ENCODE measurements at regions not wholly inside any gene's neighbourhood (a gene's known extent, or its start where the extent isn't known, plus 50 kb on each side); places are given as distances from the start of the nearest gene placed in this dataset.

GRCh38 chr18:45549290-45549689 is 66.0 kb upstream of the SLC14A2 start:
- no peak overlapping the region for H3K56ac ChIP-seq (ENCODE audit: extremely low read depth, insufficient read depth, low read length)
- no peak overlapping the region for H2BK15ac ChIP-seq (ENCODE audit: low read depth, low read length)
- in situ Hi-C loops (cut with MboI; ENCODE audit: low sequenced_read_pairs) (no loop called here), intact Hi-C loops (cut with micrococcal nuclease) (no loop called here), dilution Hi-C loops (cut with HindIII; ENCODE audit: low sequenced_read_pairs, unreplicated experiment) (no loop called here)
- H3K27me3 ChIP-seq (ENCODE audit: control insufficient read depth, insufficient read depth, low read length), result peaks cover 9% of the 10 kb centered on the region; the same call in 1 of the 2 replicates
- POLR2A ChIA-PET (ENCODE audit: unreplicated experiment), result no interaction called here
- H4K8ac ChIP-seq (ENCODE audit: low read depth in 2 of 2, low read length in 2 of 2), result no peak overlapping the region
- H3K4me3 ChIP-seq (ENCODE audit: insufficient read depth, low read depth, low read length), result no peak overlapping the region
- no peak overlapping the region for H2BK120ac ChIP-seq (ENCODE audit: low read depth, low read length)
- H3K4ac ChIP-seq (ENCODE audit: low read depth, low read length), result no peak overlapping the region
- H3K36me3 ChIP-seq (ENCODE audit: control insufficient read depth, insufficient read depth, low read length), result no peaks in the 10 kb centered on the region
- no peaks in the 10 kb centered on the region for H3K9me1 ChIP-seq (ENCODE audit: insufficient read depth, low read length)
- no peak overlapping the region for H2AK9ac ChIP-seq (replicated peaks; ENCODE audit: low read depth, low read length, poor library complexity)
- H2BK20ac ChIP-seq (ENCODE audit: low read depth, low read length), result no peak overlapping the region
- H3K9me3 ChIP-seq (ENCODE audit: control insufficient read depth, insufficient read depth, low read length), result no peaks in the 10 kb centered on the region
- H3K23ac ChIP-seq (ENCODE audit: low read depth, low read length), result no peak overlapping the region
- BruUV-seq (replicated peaks), result no TSS peak
- H4K5ac ChIP-seq (ENCODE audit: low read depth, low read length), result no peak overlapping the region
- no peak overlapping the region for H3K4me2 ChIP-seq (ENCODE audit: low read depth, low read length)
- DNase-seq (no peak), ATAC-seq (ENCODE audit: low read depth) (no peak)
- no peak overlapping the region for H3K14ac ChIP-seq (replicated peaks; ENCODE audit: low read depth, low read length)
- no peak overlapping the region for H4K91ac ChIP-seq (ENCODE audit: insufficient read depth, low read depth, low read length)
- WGBS, 2 experiments (ENCODE audit: extremely low coverage in 2 of 2, insufficient read length in 1 of 2), result no CpG with 5 or more reads among the region's 7 CpGs
- CTCF ChIA-PET, result no interaction called here
- no peak for TF ChIP-seq RAD21 (IDR thresholded peaks at IDR 0.05; ENCODE audit: low read length)
- no peak for TF ChIP-seq RFX5 (IDR thresholded peaks at IDR 0.05; ENCODE audit: low read depth, low read length)
- TF ChIP-seq CTCF (conservative IDR thresholded peaks at IDR 0.05; ENCODE audit: low read depth, low read length), result no peak
- no peak for TF ChIP-seq ELK1 (IDR thresholded peaks at IDR 0.05; ENCODE audit: borderline replicate concordance, low read depth, low read length)
- TF ChIP-seq SMC3 (IDR thresholded peaks at IDR 0.05; ENCODE audit: low read depth, low read length), result no peak
- TF ChIP-seq CEBPB (IDR thresholded peaks at IDR 0.05; ENCODE audit: low read depth, low read length), result no peak
- no peak for TF ChIP-seq NFE2L2 (IDR thresholded peaks at IDR 0.05; ENCODE audit: low read depth, low read length)
- no peak for TF ChIP-seq BHLHE40 (IDR thresholded peaks at IDR 0.05; ENCODE audit: low read depth, low read length)
- TF ChIP-seq MXI1 (IDR thresholded peaks at IDR 0.05; ENCODE audit: borderline replicate concordance, low read depth, low read length), result no peak
- TF ChIP-seq CHD1 (IDR thresholded peaks at IDR 0.05; ENCODE audit: low read depth, low read length), result no peak
- no peak for TF ChIP-seq RCOR1 (IDR thresholded peaks at IDR 0.05; ENCODE audit: insufficient replicate concordance, low read length)
- no peak for TF ChIP-seq MAFK (IDR thresholded peaks at IDR 0.05; ENCODE audit: low read depth, low read length)
- no peaks in the 10 kb centered on the region for H3K79me1 ChIP-seq (ENCODE audit: low read depth in 1 of 2, low read length in 2 of 2)
- H2BK5ac ChIP-seq (ENCODE audit: low read depth, low read length, poor library complexity, severe bottlenecking), result no peak overlapping the region
- no peaks in the 10 kb centered on the region; the same call in 1 of the 2 replicates for H3K4me1 ChIP-seq (ENCODE audit: control insufficient read depth, insufficient read depth, low read length)
- no peak overlapping the region for H2AFZ ChIP-seq (replicated peaks; ENCODE audit: low read length, poor library complexity)
- H2AK5ac ChIP-seq (ENCODE audit: low read depth, low read length), result no peak overlapping the region
- H4K20me1 ChIP-seq (ENCODE audit: insufficient read depth, low read length), result no peaks in the 10 kb centered on the region
- no peak overlapping the region for H3K27ac ChIP-seq (ENCODE audit: insufficient read depth, low read length)
- H3K18ac ChIP-seq (ENCODE audit: low read depth, low read length), result no peak overlapping the region
- no peak overlapping the region for H3K9ac ChIP-seq (ENCODE audit: low read depth, low read length)

All from IMR-90 (cell line).